WTC11 (cell line): ENCODE measurements at regions not wholly inside any gene's neighbourhood (a gene's known extent, or its start where the extent isn't known, plus 50 kb on each side); places are given as distances from the start of the nearest gene placed in this dataset.

Source experiments
- ATAC-seq: fragments of 200-7000 bp; cut with Tn5 transposase; 2 replicates; pipeline ENCODE4 v1.10.0; 2021; ENCODE audit warnings: mild to moderate bottlenecking, moderate library complexity
- CTCF ChIA-PET: fragments of 300-600 bp; sonication (Branson Sonifier 250); formaldehyde crosslinking; loops from one replicate; lab custom pipeline; 2021; ENCODE audit warnings: antibody characterized with exemption; lab: Charles Lee
- POLR2A ChIA-PET: fragments of 350-600 bp; sonication (Branson Sonifier 250); formaldehyde crosslinking; loops from one replicate; lab custom pipeline; 2021; ENCODE audit warnings: antibody characterized with exemption; lab: Charles Lee
- DNase-seq: peaks from one replicate; pipeline ENCODE4 v3.0.0; 2021; ENCODE audit warnings: low spot score
- H3K27ac Mint-ChIP-seq: 2 replicates; pipeline ENCODE4 v1.8.0; 2021; ENCODE audit warnings: mixed read lengths
- H3K27me3 Mint-ChIP-seq: 2 replicates; pipeline ENCODE4 v1.8.0; 2021; ENCODE audit warnings: low read depth, mild to moderate bottlenecking, moderate library complexity, mixed read lengths
- H3K36me3 Mint-ChIP-seq: 2 replicates; pipeline ENCODE4 v1.8.0; 2021; ENCODE audit warnings: mixed read lengths
- H3K4me1 Mint-ChIP-seq: 2 replicates; pipeline ENCODE4 v1.8.0; 2022; ENCODE audit warnings: mixed read lengths
- H3K4me3 Mint-ChIP-seq: 2 replicates; pipeline ENCODE4 v1.8.0; 2021; ENCODE audit warnings: mild to moderate bottlenecking, moderate library complexity, mixed read lengths
- H3K9me3 Mint-ChIP-seq: 2 replicates; pipeline ENCODE4 v1.8.0; 2021; ENCODE audit warnings: mixed read lengths
- AFF4 ChIP-seq: sonication (generic); formaldehyde crosslinking; IDR thresholded peaks from 2 replicates; pipeline ENCODE4 v1.8.1; 2023; ENCODE audit warnings: mild to moderate bottlenecking, missing genetic modification reagents, borderline replicate concordance
- ATF2 ChIP-seq: sonication (generic); formaldehyde crosslinking; IDR thresholded peaks from 2 replicates; pipeline ENCODE4 v1.8.1; 2022; ENCODE audit warnings: low read depth, missing genetic modification reagents, borderline replicate concordance
- ATF3 ChIP-seq: sonication (generic); formaldehyde crosslinking; conservative IDR thresholded peaks from 2 replicates; pipeline ENCODE4 v1.8.1; 2022; ENCODE audit warnings: mild to moderate bottlenecking, missing genetic modification reagents
- CDX4 ChIP-seq: fragments of 250-450 bp; sonication (Bioruptor Pico); IDR thresholded peaks from 2 replicates; pipeline ENCODE4 v1.9.0; 2021; ENCODE audit warnings: moderate library complexity, mild to moderate bottlenecking, inconsistent platforms, borderline replicate concordance
- CREB1 ChIP-seq: sonication (generic); formaldehyde crosslinking; IDR thresholded peaks from 2 replicates; pipeline ENCODE4 v1.8.0; 2023; ENCODE audit warnings: mild to moderate bottlenecking, missing genetic modification reagents
- CREM ChIP-seq: sonication (generic); formaldehyde crosslinking; IDR thresholded peaks from 2 replicates; pipeline ENCODE4 v1.8.1; 2022; ENCODE audit warnings: mild to moderate bottlenecking, missing genetic modification reagents, moderate library complexity
- ELF4 ChIP-seq: sonication (generic); formaldehyde crosslinking; IDR thresholded peaks from 2 replicates; pipeline ENCODE4 v1.8.1; 2022; ENCODE audit warnings: low read depth, mild to moderate bottlenecking, moderate library complexity, missing genetic modification reagents
- ETV6 ChIP-seq: sonication (generic); formaldehyde crosslinking; IDR thresholded peaks from 2 replicates; pipeline ENCODE4 v1.8.1; 2022; ENCODE audit warnings: mild to moderate bottlenecking, missing genetic modification reagents
- FOXJ3 ChIP-seq: sonication (generic); formaldehyde crosslinking; IDR thresholded peaks from 2 replicates; pipeline ENCODE4 v1.9.0; 2021; ENCODE audit warnings: missing genetic modification reagents, mild to moderate bottlenecking, borderline replicate concordance
- FOXP4 ChIP-seq: sonication (generic); formaldehyde crosslinking; IDR thresholded peaks from 2 replicates; pipeline ENCODE4 v1.8.0; 2022; ENCODE audit warnings: mild to moderate bottlenecking, missing genetic modification reagents
- HMGA2 ChIP-seq: fragments of 250-450 bp; sonication (Bioruptor Pico); IDR thresholded peaks from 2 replicates; pipeline ENCODE4 v1.4.0; 2021; ENCODE audit warnings: mild to moderate bottlenecking, moderate library complexity
- HMGXB4 ChIP-seq: sonication (generic); formaldehyde crosslinking; IDR thresholded peaks from 2 replicates; pipeline ENCODE4 v1.8.1; 2023; ENCODE audit warnings: mild to moderate bottlenecking, moderate library complexity, missing genetic modification reagents
- IRF2 ChIP-seq: sonication (generic); formaldehyde crosslinking; IDR thresholded peaks from 2 replicates; pipeline ENCODE4 v1.8.0; 2022; ENCODE audit warnings: low read depth, missing genetic modification reagents, borderline replicate concordance
- NR2C2 ChIP-seq: sonication (generic); formaldehyde crosslinking; IDR thresholded peaks from 2 replicates; pipeline ENCODE4 v1.8.0; 2022; ENCODE audit warnings: mild to moderate bottlenecking, missing genetic modification reagents
- RELA ChIP-seq: sonication (generic); formaldehyde crosslinking; IDR thresholded peaks from 2 replicates; pipeline ENCODE4 v1.8.1; 2022; ENCODE audit warnings: missing genetic modification reagents, mild to moderate bottlenecking, borderline replicate concordance
- SP1 ChIP-seq: sonication (generic); formaldehyde crosslinking; conservative IDR thresholded peaks from 2 replicates; pipeline ENCODE4 v1.8.1; 2022; ENCODE audit warnings: missing genetic modification reagents
- ZMAT4 ChIP-seq: fragments of 250-450 bp; sonication (Bioruptor Pico); IDR thresholded peaks from 2 replicates; pipeline ENCODE4 v1.9.0; 2021; ENCODE audit warnings: mild to moderate bottlenecking
- ZNF396 ChIP-seq: fragments of 250-450 bp; sonication (Bioruptor Pico); IDR thresholded peaks from 2 replicates; pipeline ENCODE4 v1.8.0; 2021; ENCODE audit warnings: mild to moderate bottlenecking, moderate library complexity, borderline replicate concordance
- ZSCAN18 ChIP-seq: fragments of 250-450 bp; sonication (Bioruptor Pico); IDR thresholded peaks from 2 replicates; pipeline ENCODE4 v2.1.2; 2022; ENCODE audit warnings: mild to moderate bottlenecking, moderate library complexity

- Mint-ChIP-seq H3K27me3 (no peaks in the 10 kb centered on the region), H3K9me3 (peaks cover 2% of the 10 kb centered on the region), H3K4me1 (peaks cover 25% of the 10 kb centered on the region), H3K27ac (peak overlapping the region; percentile 79), H3K36me3 (peaks cover 22% of the 10 kb centered on the region), H3K4me3 (no peak overlapping the region)
- POLR2A ChIA-PET: no interaction called here
- DNase-seq (no peak), ATAC-seq (no peak)
- TF ChIP-seq AFF4 (CRISPR knock-in tag) (no peak), ZMAT4 (CRISPR knock-in tag) (no peak), CREB1 (no peak), ELF4 (no peak), ZSCAN18 (no peak), ZNF396 (CRISPR knock-in tag) (no peak), ATF3 (CRISPR knock-in tag) (no peak), HMGA2 (no peak), IRF2 (CRISPR knock-in tag) (no peak), FOXJ3 (CRISPR knock-in tag) (no peak), CDX4 (CRISPR knock-in tag) (no peak), ATF2 (CRISPR knock-in tag) (no peak), FOXP4 (CRISPR knock-in tag) (no peak), RELA (CRISPR knock-in tag) (no peak), HMGXB4 (CRISPR knock-in tag) (no peak), NR2C2 (CRISPR knock-in tag) (no peak), CREM (no peak), SP1 (no peak), ETV6 (CRISPR knock-in tag) (no peak)
- CTCF ChIA-PET: no interaction called here
These were observed 63.4 kb upstream of the RNF38 start for GRCh38 chr9:36463467-36463866.
